Peyer's patch (tissue), 4 donors: ENCODE measurements at regions not wholly inside any gene's neighbourhood (a gene's known extent, or its start where the extent isn't known, plus 50 kb on each side); places are given as distances from the start of the nearest gene placed in this dataset.

ENCODE experiments used
- DNase-seq, 3 donors: peaks; one replicate each; pipeline ENCODE4 v3.0.0-alpha.2; 2017 to 2019
- H3K27ac ChIP-seq, 4 donors: fragments of 200-600 bp; sonication (generic); one replicate each; pipeline ENCODE4 v1.5.1; 2016 to 2019
- H3K27me3 ChIP-seq, 2 donors: fragments of 200-600 bp; sonication (generic); one replicate each; pipeline ENCODE4 v1.5.1; 2019
- H3K36me3 ChIP-seq, 3 donors: fragments of 200-600 bp; sonication (generic); one replicate each; pipeline ENCODE4 v1.5.1; 2016 to 2019
- H3K4me1 ChIP-seq, 4 donors: fragments of 200-600 bp; sonication (generic); one replicate each; pipeline ENCODE4 v1.5.1; 2016 to 2019
- H3K4me3 ChIP-seq, 4 donors: fragments of 200-600 bp; sonication (generic); 1 replicate in 3 of 4; 2 replicates in 1 of 4; pipeline ENCODE4 v1.5.1; 2016 to 2019; ENCODE audit warnings: mild to moderate bottlenecking in 1 of 4
- H3K9me3 ChIP-seq, 4 donors: fragments of 200-600 bp; sonication (generic); one replicate each; pipeline ENCODE4 v1.5.1; 2016 to 2019; ENCODE audit warnings: mild to moderate bottlenecking in 1 of 4
- CTCF ChIP-seq, 6 experiments: fragments of 450-650 bp in 4 of 6; fragments of 200-600 bp in 2 of 6; sonication (generic) in 1 of 6; IDR thresholded peaks; one replicate each; pipeline ENCODE4 v1.5.1; 2017 to 2019; ENCODE audit warnings: antibody characterized with exemption in 6 of 6, mild to moderate bottlenecking in 3 of 6, moderate library complexity in 1 of 6
- POLR2A ChIP-seq, 2 donors: fragments of 450-650 bp; IDR thresholded peaks; one replicate each; pipeline ENCODE4 v1.5.1; 2017; ENCODE audit warnings: antibody characterized with exemption in 2 of 2, mild to moderate bottlenecking in 2 of 2, moderate library complexity in 2 of 2

DNA sequence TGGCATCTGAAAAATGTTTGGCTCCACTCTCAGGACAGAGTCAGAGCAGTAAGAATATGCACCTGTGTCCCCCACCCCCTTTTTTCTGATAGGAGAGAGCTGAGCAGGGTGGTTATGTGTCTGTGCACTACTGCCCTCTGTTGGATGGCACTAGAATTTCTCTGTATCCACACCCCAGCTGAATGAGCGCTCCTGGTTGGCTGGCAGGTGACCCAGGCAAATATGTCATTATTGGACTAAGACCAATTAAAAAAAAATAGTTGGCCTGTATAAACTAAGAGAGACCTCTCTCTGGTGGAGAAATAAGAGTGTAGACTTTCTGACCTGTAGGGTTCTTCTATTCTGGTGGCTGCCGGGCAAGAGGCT, 107.0 kb downstream of the PTCSC3 start:
- TF ChIP-seq POLR2A (IDR thresholded peaks at IDR 0.05) = no peak
- TF ChIP-seq CTCF (IDR thresholded peaks at IDR 0.05) = peak in 4 of 6 experiments; percentile 29 to 56 (median 49)
- no peaks in the 10 kb centered on the region for H3K36me3 ChIP-seq
- no peaks in the 10 kb centered on the region for H3K9me3 ChIP-seq
- H3K4me3 ChIP-seq = no peak overlapping the region
- H3K4me1 ChIP-seq = no peaks in the 10 kb centered on the region
- no peaks in the 10 kb centered on the region for H3K27me3 ChIP-seq
- no peak overlapping the region for H3K27ac ChIP-seq
- no peak for DNase-seq

DNA sequence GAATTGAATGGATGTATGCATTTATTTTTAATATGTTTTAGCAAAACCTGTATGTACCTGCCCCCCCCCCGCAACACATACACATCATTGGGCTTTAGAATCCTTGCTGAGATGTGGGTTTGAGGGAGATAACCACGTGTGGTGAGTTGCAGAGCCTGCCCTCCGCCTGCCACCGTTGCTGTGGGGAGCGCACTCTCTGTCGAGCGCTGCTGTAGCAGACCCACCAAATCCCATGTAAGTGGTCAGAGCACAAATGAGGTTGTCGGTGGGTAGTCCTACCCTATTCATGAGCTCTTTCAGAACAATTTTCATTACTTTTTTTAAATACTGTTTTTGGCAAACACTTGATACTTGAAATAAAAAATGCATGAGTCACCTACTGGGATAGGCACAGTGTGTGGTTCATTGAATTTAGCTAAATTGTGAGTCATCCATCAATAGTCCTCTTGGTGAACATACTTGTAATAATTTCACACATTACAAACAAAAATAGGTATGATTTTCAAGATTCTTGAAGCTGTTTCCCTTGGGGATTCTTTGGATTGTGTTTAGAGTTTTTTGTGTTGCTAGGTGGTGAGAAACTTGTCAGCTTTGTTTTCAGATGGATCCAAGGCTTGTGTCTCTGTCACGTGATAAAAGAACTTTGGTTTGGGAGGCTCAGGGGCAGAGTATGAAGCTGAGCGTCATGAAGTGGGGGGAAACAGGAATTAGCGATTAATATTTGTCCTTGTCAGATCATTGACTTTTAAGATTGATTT, 107.6 kb downstream of the PTCSC3 start:
- no peaks in the 10 kb centered on the region for H3K9me3 ChIP-seq
- H3K27ac ChIP-seq = no peak overlapping the region
- no peak for TF ChIP-seq CTCF (IDR thresholded peaks at IDR 0.05)
- no peaks in the 10 kb centered on the region for H3K27me3 ChIP-seq
- no peak for DNase-seq
- H3K4me1 ChIP-seq = no peaks in the 10 kb centered on the region
- no peak overlapping the region for H3K4me3 ChIP-seq
- H3K36me3 ChIP-seq = no peaks in the 10 kb centered on the region

- DNase-seq = no peak
Measured at GRCh38 chr14:36067428-36068187, 108.9 kb downstream of the PTCSC3 start.

GRCh38 chr14:36066636-36067035, 109.9 kb downstream of the PTCSC3 start:
- Histone ChIP-seq H3K27me3 (no peaks in the 10 kb centered on the region), H3K4me1 (no peaks in the 10 kb centered on the region), H3K9me3 (no peaks in the 10 kb centered on the region), H3K4me3 (no peak overlapping the region), H3K27ac (no peak overlapping the region), H3K36me3 (no peaks in the 10 kb centered on the region)
- DNase-seq = no peak
- TF ChIP-seq CTCF (IDR thresholded peaks at IDR 0.05) (no peak), POLR2A (IDR thresholded peaks at IDR 0.05) (no peak)

More at GRCh38 chr14:36067428-36068187, 108.9 kb downstream of the PTCSC3 start:
- Histone ChIP-seq H3K4me3 (no peak overlapping the region), H3K36me3 (no peaks in the 10 kb centered on the region), H3K27ac (no peak overlapping the region), H3K9me3 (no peaks in the 10 kb centered on the region), H3K4me1 (no peaks in the 10 kb centered on the region), H3K27me3 (no peaks in the 10 kb centered on the region)
- TF ChIP-seq CTCF (IDR thresholded peaks at IDR 0.05) (no peak), POLR2A (IDR thresholded peaks at IDR 0.05) (no peak)

- H3K27ac ChIP-seq = no peak overlapping the region
- TF ChIP-seq CTCF (IDR thresholded peaks at IDR 0.05) (no peak), POLR2A (IDR thresholded peaks at IDR 0.05) (no peak)
- no peaks in the 10 kb centered on the region for H3K27me3 ChIP-seq
Measured at GRCh38 chr14:36065831-36066230, 110.7 kb downstream of the PTCSC3 start.

More at GRCh38 chr14:36065831-36066230, 110.7 kb downstream of the PTCSC3 start:
- DNase-seq = no peak
- Histone ChIP-seq H3K36me3 (no peaks in the 10 kb centered on the region), H3K4me1 (no peaks in the 10 kb centered on the region), H3K4me3 (no peak overlapping the region), H3K9me3 (no peaks in the 10 kb centered on the region)
